Gastroesophageal sphincter (tissue), 3 donors: ENCODE measurements at regions not wholly inside any gene's neighbourhood (a gene's known extent, or its start where the extent isn't known, plus 50 kb on each side); places are given as distances from the start of the nearest gene placed in this dataset.

Source experiments
- CTCF ChIP-seq, 4 experiments: fragments of 200-600 bp in 2 of 4; fragments of 450-650 bp in 2 of 4; sonication (generic) in 1 of 4; IDR thresholded peaks; one replicate each; pipeline ENCODE4 v1.5.1; 2017 to 2019; ENCODE audit warnings: antibody characterized with exemption in 4 of 4, mild to moderate bottlenecking in 2 of 4, moderate library complexity in 2 of 4
- EP300 ChIP-seq: sonication (generic); formaldehyde crosslinking; IDR thresholded peaks from one replicate; pipeline ENCODE4 v1.6.1; 2017; ENCODE audit warnings: antibody characterized with exemption, mild to moderate bottlenecking

- TF ChIP-seq CTCF (IDR thresholded peaks at IDR 0.05) (no peak), EP300 (no peak)
These were observed 620.8 kb upstream of the ADGRL3 start for GRCh38 chr4:60579335-60579734.
